ENCODE measurements at regions not wholly inside any gene's neighbourhood (a gene's known extent, or its start where the extent isn't known, plus 50 kb on each side); places are given as distances from the start of the nearest gene placed in this dataset.

DNA sequence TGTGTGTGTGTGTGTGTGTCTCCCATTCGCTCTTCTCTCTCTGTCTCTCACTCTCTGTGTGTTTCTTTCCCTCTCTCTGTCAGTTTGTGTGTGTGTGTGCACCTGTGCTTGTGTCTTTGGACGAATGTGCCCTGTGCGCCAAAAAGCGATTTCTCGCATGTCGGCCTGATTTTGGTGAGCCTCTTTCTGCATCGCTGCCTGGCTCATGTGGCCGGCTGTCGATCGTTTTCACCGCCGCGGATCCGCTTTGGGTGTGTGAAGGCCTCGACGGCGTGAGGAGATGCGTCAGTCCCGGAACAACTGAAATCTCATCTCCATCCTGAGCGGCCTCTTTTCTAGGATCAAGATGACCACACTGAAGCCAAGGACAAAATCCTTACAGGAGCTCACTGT is 609.0 kb downstream of the KCNJ18 start:
- 88% methylated on average over 16 of the region's 20 CpGs for WGBS (ENCODE audit: insufficient coverage)
- DNase-seq: no peak
- Histone ChIP-seq H3K79me2 (ENCODE audit: insufficient read depth, low read length) (no peaks in the 10 kb centered on the region), H2AFZ (ENCODE audit: insufficient read depth, low read depth, low read length, poor library complexity, severe bottlenecking) (no peak overlapping the region), H3K4me3 (replicated peaks in 1 of 3; ENCODE audit: low read depth in 2 of 3, low read length in 3 of 3) (no peak overlapping the region), H3K36me3 (replicated peaks in 1 of 2; ENCODE audit: control insufficient read depth in 1 of 2, insufficient read depth in 2 of 2, low read length in 2 of 2) (no peaks in the 10 kb centered on the region), H3K27ac (ENCODE audit: low read depth in 1 of 2, low read length in 2 of 2) (no peak overlapping the region), H3K4me2 (replicated peaks; ENCODE audit: extremely low read depth, low read length, poor library complexity, severe bottlenecking) (no peak overlapping the region), H3K9me3 (replicated peaks in 1 of 2; ENCODE audit: control insufficient read depth in 1 of 2, insufficient read depth in 1 of 2, low read length in 2 of 2) (peaks cover 83 to 88% of the 10 kb centered on the region in 2 donors), H3K9ac (ENCODE audit: insufficient read depth, low read length, poor library complexity, severe bottlenecking) (no peak overlapping the region), H3K27me3 (ENCODE audit: control insufficient read depth in 2 of 2, insufficient read depth in 2 of 2, low read length in 2 of 2) (no peaks in the 10 kb centered on the region), H4K20me1 (ENCODE audit: insufficient read depth, low read length) (no peaks in the 10 kb centered on the region), H3K4me1 (ENCODE audit: control insufficient read depth in 1 of 2, insufficient read depth in 2 of 2, low read length in 2 of 2) (no peaks in the 10 kb centered on the region)
- intact Hi-C loops (cut with micrococcal nuclease): no loop called here
- Mint-ChIP-seq H3K27ac (no peak overlapping the region), H3K9me3 (peaks cover 46 to 79% (median 63%) of the 10 kb centered on the region in 7 donors), H3K27me3 (ENCODE audit: low read depth in 3 of 3) (peaks cover 0 to 2% (median 2%) of the 10 kb centered on the region in 3 donors), H3K36me3 (no peaks in the 10 kb centered on the region), H3K4me3 (no peak overlapping the region), H3K4me1 (no peaks in the 10 kb centered on the region)
- TF ChIP-seq CTCF (IDR thresholded peaks at IDR 0.05): no peak

GRCh38 chr17:22303096-22303495 is 610.8 kb downstream of the KCNJ18 start:
- H3K4me3 ChIP-seq (replicated peaks in 1 of 3; ENCODE audit: low read depth in 2 of 3, low read length in 3 of 3): no peak overlapping the region
- no peak for TF ChIP-seq CTCF (IDR thresholded peaks at IDR 0.05)
- Mint-ChIP-seq H3K27ac (no peak overlapping the region), H3K4me1 (no peaks in the 10 kb centered on the region), H3K9me3 (peaks cover 51 to 88% (median 64%) of the 10 kb centered on the region in 7 donors), H3K4me3 (no peak overlapping the region), H3K27me3 (ENCODE audit: low read depth in 3 of 3) (peaks cover 0 to 3% (median 2%) of the 10 kb centered on the region in 3 donors), H3K36me3 (no peaks in the 10 kb centered on the region)
- no peaks in the 10 kb centered on the region for H3K4me1 ChIP-seq (ENCODE audit: control insufficient read depth in 1 of 2, insufficient read depth in 2 of 2, low read length in 2 of 2)
- H3K27ac ChIP-seq (ENCODE audit: low read depth in 1 of 2, low read length in 2 of 2): no peak overlapping the region
- peaks cover 93% of the 10 kb centered on the region in 2 donors for H3K9me3 ChIP-seq (replicated peaks in 1 of 2; ENCODE audit: control insufficient read depth in 1 of 2, insufficient read depth in 1 of 2, low read length in 2 of 2)
- no peak overlapping the region for H3K9ac ChIP-seq (ENCODE audit: insufficient read depth, low read length, poor library complexity, severe bottlenecking)
- H3K36me3 ChIP-seq (replicated peaks in 1 of 2; ENCODE audit: control insufficient read depth in 1 of 2, insufficient read depth in 2 of 2, low read length in 2 of 2): no peaks in the 10 kb centered on the region
- no peak overlapping the region for H2AFZ ChIP-seq (ENCODE audit: insufficient read depth, low read depth, low read length, poor library complexity, severe bottlenecking)
- intact Hi-C loops (cut with micrococcal nuclease): no loop called here
- 93% methylated on average over 12 of the region's 12 CpGs for WGBS (ENCODE audit: insufficient coverage)
- DNase-seq: no peak
- no peak overlapping the region for H3K4me2 ChIP-seq (replicated peaks; ENCODE audit: extremely low read depth, low read length, poor library complexity, severe bottlenecking)
- H3K79me2 ChIP-seq (ENCODE audit: insufficient read depth, low read length): no peaks in the 10 kb centered on the region
- H3K27me3 ChIP-seq (ENCODE audit: control insufficient read depth in 2 of 2, insufficient read depth in 2 of 2, low read length in 2 of 2): no peaks in the 10 kb centered on the region
- no peaks in the 10 kb centered on the region for H4K20me1 ChIP-seq (ENCODE audit: insufficient read depth, low read length)

Data from CD14-positive monocyte (primary cell).